Naive thymus-derived CD4-positive, alpha-beta T cell (primary cell): ENCODE measurements at regions not wholly inside any gene's neighbourhood (a gene's known extent, or its start where the extent isn't known, plus 50 kb on each side); places are given as distances from the start of the nearest gene placed in this dataset.
"Not testable (repeated sequence)": the region's sequence is repeated elsewhere in the genome, so short reads cannot be mapped to it uniquely, and the experiment has no call there.

Experiments used
- ATAC-seq: fragments of 150-1000 bp; cut with Tn5 transposase; 2 replicates; pipeline ENCODE4 v1.10.0; 2021; ENCODE audit warnings: mild to moderate bottlenecking, moderate library complexity
- CTCF ChIA-PET: fragments of 350-600 bp; sonication (Branson Sonifier 250); formaldehyde crosslinking; loops from one replicate; lab custom pipeline; 2021; ENCODE audit warnings: antibody characterized with exemption; lab: Charles Lee
- POLR2A ChIA-PET: fragments of 350-600 bp; sonication (Branson Sonifier 250); formaldehyde crosslinking; loops from one replicate; lab custom pipeline; 2021; ENCODE audit warnings: antibody characterized with exemption, inconsistent platforms; lab: Charles Lee
- DNase-seq, 9 donors: peaks; one replicate each; pipeline versions ENCODE4 v3.0.0 to v3.0.0-alpha.2; 2020 to 2022; ENCODE audit warnings: mixed read lengths in 1 of 9
- H3K27ac ChIP-seq: one replicate; pipeline ENCODE4 v1.7.0; 2013; ENCODE audit warnings: mild to moderate bottlenecking, low read depth, low read length, moderate library complexity
- H3K27me3 ChIP-seq, 2 donors: one replicate each; pipeline ENCODE4 v1.7.0; 2013; ENCODE audit warnings: low read length in 2 of 2, mild to moderate bottlenecking in 2 of 2, moderate library complexity in 2 of 2; ENCODE audit not compliant: control insufficient read depth in 2 of 2, insufficient read depth in 2 of 2
- H3K36me3 ChIP-seq, 3 experiments: 1 replicate in 2 of 3; 2 replicates in 1 of 3; pipeline ENCODE4 v1.7.0; 2013; ENCODE audit warnings: low read length in 3 of 3, mild to moderate bottlenecking in 3 of 3, moderate library complexity in 1 of 3; ENCODE audit not compliant: insufficient read depth in 3 of 3, control insufficient read depth in 2 of 3
- H3K4me1 ChIP-seq, 2 donors: one replicate each; pipeline ENCODE4 v1.7.0; 2013; ENCODE audit warnings: low read length in 2 of 2, mild to moderate bottlenecking in 2 of 2, moderate library complexity in 1 of 2; ENCODE audit not compliant: control insufficient read depth in 2 of 2, insufficient read depth in 2 of 2
- H3K4me3 ChIP-seq: 2 replicates; pipeline ENCODE4 v1.7.0; 2013; ENCODE audit warnings: mild to moderate bottlenecking, low read length
- H3K9me3 ChIP-seq, 3 experiments: 1 replicate in 2 of 3; 2 replicates in 1 of 3; pipeline ENCODE4 v1.7.0; 2013; ENCODE audit warnings: low read length in 3 of 3; ENCODE audit not compliant: control insufficient read depth in 2 of 3
- H3K27ac Mint-ChIP-seq, 9 donors: one replicate each; pipeline ENCODE4 v1.8.0; 2020 to 2022; ENCODE audit warnings: mixed read lengths in 9 of 9, mild to moderate bottlenecking in 8 of 9, moderate library complexity in 5 of 9, inconsistent platforms in 2 of 9
- H3K27me3 Mint-ChIP-seq, 5 donors: one replicate each; pipeline ENCODE4 v1.8.0; 2021 to 2022; ENCODE audit warnings: mixed read lengths in 5 of 5, mild to moderate bottlenecking in 1 of 5
- H3K36me3 Mint-ChIP-seq, 5 donors: one replicate each; pipeline ENCODE4 v1.8.0; 2020 to 2022; ENCODE audit warnings: mixed read lengths in 5 of 5, mild to moderate bottlenecking in 3 of 5, inconsistent platforms in 1 of 5
- H3K4me1 Mint-ChIP-seq, 7 donors: one replicate each; pipeline ENCODE4 v1.8.0; 2020 to 2022; ENCODE audit warnings: mixed read lengths in 7 of 7, mild to moderate bottlenecking in 3 of 7, inconsistent platforms in 1 of 7
- H3K4me3 Mint-ChIP-seq, 10 donors: one replicate each; pipeline ENCODE4 v1.8.0; 2020 to 2022; ENCODE audit warnings: mild to moderate bottlenecking in 10 of 10, mixed read lengths in 10 of 10, moderate library complexity in 6 of 10, inconsistent platforms in 2 of 10
- H3K9me3 Mint-ChIP-seq, 11 donors: one replicate each; pipeline ENCODE4 v1.8.0; 2020 to 2022; ENCODE audit warnings: mixed read lengths in 11 of 11, mild to moderate bottlenecking in 4 of 11, inconsistent platforms in 1 of 11, moderate library complexity in 1 of 11
- intact Hi-C, 2 donors: fragments of 100-400 bp; cut with micrococcal nuclease; formaldehyde crosslinking; loops; one replicate each; pipeline ENCODE4 v1.15.1; 2023

GRCh38 chr3:23723141-23723540, 82.6 kb upstream of the UBE2E1 start:
- no peak for ATAC-seq
- POLR2A ChIA-PET, result no interaction called here
- Mint-ChIP-seq H3K36me3 (no peaks in the 10 kb centered on the region), H3K9me3 (peaks cover 0 to 3% (median 0%) of the 10 kb centered on the region in 11 donors), H3K27me3 (peaks cover 0 to 3% (median 0%) of the 10 kb centered on the region in 5 donors), H3K4me3 (no peak overlapping the region), H3K4me1 (peaks cover 0 to 8% (median 5%) of the 10 kb centered on the region in 7 donors), H3K27ac (no peak overlapping the region)
- Histone ChIP-seq H3K36me3 (no peaks in the 10 kb centered on the region), H3K4me3 (no peak overlapping the region), H3K9me3 (no peaks in the 10 kb centered on the region), H3K4me1 (peaks cover 0 to 3% of the 10 kb centered on the region in 2 donors), H3K27me3 (no peaks in the 10 kb centered on the region), H3K27ac (no peak overlapping the region)
- intact Hi-C loops, result no loop called here
- CTCF ChIA-PET, result no interaction called here
- DNase-seq, result no peak

- Histone ChIP-seq H3K36me3 (no peaks in the 10 kb centered on the region), H3K27me3 (no peaks in the 10 kb centered on the region), H3K27ac (no peak overlapping the region), H3K4me3 (no peak overlapping the region), H3K4me1 (peaks cover 0 to 3% of the 10 kb centered on the region in 2 donors), H3K9me3 (no peaks in the 10 kb centered on the region)
- ATAC-seq (peak; percentile 64), DNase-seq (no peak)
- intact Hi-C loops, result no loop called here
- Mint-ChIP-seq H3K27ac (no peak overlapping the region), H3K9me3 (peaks cover 0 to 3% (median 0%) of the 10 kb centered on the region in 11 donors), H3K4me1 (peaks cover 0 to 8% (median 5%) of the 10 kb centered on the region in 7 donors), H3K27me3 (peaks cover 0 to 3% (median 0%) of the 10 kb centered on the region in 5 donors), H3K36me3 (no peaks in the 10 kb centered on the region), H3K4me3 (no peak overlapping the region)
- ChIA-PET POLR2A (no interaction called here), CTCF (no interaction called here)
Observed at GRCh38 chr3:23723930-23724329, 81.8 kb upstream of the UBE2E1 start.

- Mint-ChIP-seq H3K4me3 (no peak overlapping the region), H3K9me3 (peaks cover 0 to 2% (median 0%) of the 10 kb centered on the region in 11 donors), H3K27me3 (no peaks in the 10 kb centered on the region), H3K27ac (peak overlapping the region in 1 of 9 donors; percentile 68), H3K36me3 (no peaks in the 10 kb centered on the region), H3K4me1 (peaks cover 0 to 8% (median 5%) of the 10 kb centered on the region in 7 donors)
- ChIA-PET CTCF (no interaction called here), POLR2A (no interaction called here)
- no peaks in the 10 kb centered on the region for H3K27me3 ChIP-seq
- H3K4me1 ChIP-seq, result peaks cover 0 to 3% of the 10 kb centered on the region in 2 donors
- no peak overlapping the region for H3K27ac ChIP-seq
- DNase-seq (no peak), ATAC-seq (peak; percentile 31)
- no peaks in the 10 kb centered on the region for H3K36me3 ChIP-seq
- H3K9me3 ChIP-seq, result no peaks in the 10 kb centered on the region
- H3K4me3 ChIP-seq, result no peak overlapping the region
- intact Hi-C loops, result no loop called here
Observed at GRCh38 chr3:23726811-23727548, 78.8 kb upstream of the UBE2E1 start.

GRCh38 chr3:23728601-23729117, 77.1 kb upstream of the UBE2E1 start:
- H3K9me3 ChIP-seq, result no peaks in the 10 kb centered on the region
- H3K36me3 Mint-ChIP-seq, result no peaks in the 10 kb centered on the region
- CTCF ChIA-PET, result no interaction called here
- peaks cover 0 to 4% (median 0%) of the 10 kb centered on the region in 5 donors for H3K27me3 Mint-ChIP-seq
- H3K4me3 Mint-ChIP-seq, result no peak overlapping the region
- DNase-seq (no peak), ATAC-seq (no peak)
- no peak overlapping the region for H3K27ac Mint-ChIP-seq
- H3K27ac ChIP-seq, result no peak overlapping the region
- no peaks in the 10 kb centered on the region for H3K36me3 ChIP-seq
- no peaks in the 10 kb centered on the region for H3K27me3 ChIP-seq
- H3K4me1 ChIP-seq, result peaks cover 0 to 3% of the 10 kb centered on the region in 2 donors
- peaks cover 0 to 2% (median 0%) of the 10 kb centered on the region in 11 donors for H3K9me3 Mint-ChIP-seq
- intact Hi-C loops, result no loop called here
- H3K4me1 Mint-ChIP-seq, result peaks cover 0 to 8% (median 5%) of the 10 kb centered on the region in 7 donors
- POLR2A ChIA-PET, result no interaction called here
- no peak overlapping the region for H3K4me3 ChIP-seq

GRCh38 chr3:23729362-23729761, 76.4 kb upstream of the UBE2E1 start:
- H3K9me3 ChIP-seq, POLR2A ChIA-PET, H3K4me1 Mint-ChIP-seq, H3K4me3 Mint-ChIP-seq, H3K4me1 ChIP-seq, H3K27ac Mint-ChIP-seq, DNase-seq, CTCF ChIA-PET, H3K36me3 ChIP-seq, H3K4me3 ChIP-seq, ATAC-seq, intact Hi-C loops, H3K27me3 Mint-ChIP-seq, H3K9me3 Mint-ChIP-seq, H3K27me3 ChIP-seq, H3K36me3 Mint-ChIP-seq, H3K27ac ChIP-seq: not testable (repeated sequence)

GRCh38 chr3:23734481-23734880, 71.3 kb upstream of the UBE2E1 start:
- Mint-ChIP-seq H3K4me1 (no peaks in the 10 kb centered on the region), H3K9me3 (peaks cover 0 to 1% (median 0%) of the 10 kb centered on the region in 11 donors), H3K27ac (no peak overlapping the region), H3K36me3 (no peaks in the 10 kb centered on the region), H3K4me3 (no peak overlapping the region), H3K27me3 (peaks cover 0 to 14% (median 7%) of the 10 kb centered on the region in 5 donors)
- ChIA-PET CTCF (no interaction called here), POLR2A (no interaction called here)
- Histone ChIP-seq H3K9me3 (no peaks in the 10 kb centered on the region), H3K4me3 (no peak overlapping the region), H3K36me3 (no peaks in the 10 kb centered on the region), H3K27ac (no peak overlapping the region), H3K27me3 (no peaks in the 10 kb centered on the region), H3K4me1 (no peaks in the 10 kb centered on the region)
- no peak for DNase-seq
- intact Hi-C loops, result no loop called here
- no peak for ATAC-seq

- Mint-ChIP-seq H3K4me3 (no peak overlapping the region), H3K36me3 (no peaks in the 10 kb centered on the region), H3K27me3 (peaks cover 0 to 18% (median 7%) of the 10 kb centered on the region in 5 donors), H3K27ac (peak overlapping the region in 1 of 9 donors; percentile 38), H3K4me1 (peaks cover 0 to 3% (median 0%) of the 10 kb centered on the region in 7 donors), H3K9me3 (peaks cover 0 to 1% (median 0%) of the 10 kb centered on the region in 11 donors)
- Histone ChIP-seq H3K27ac (no peak overlapping the region), H3K36me3 (no peaks in the 10 kb centered on the region), H3K9me3 (no peaks in the 10 kb centered on the region), H3K4me1 (no peaks in the 10 kb centered on the region), H3K27me3 (no peaks in the 10 kb centered on the region), H3K4me3 (no peak overlapping the region)
- ChIA-PET POLR2A (no interaction called here), CTCF (no interaction called here)
- intact Hi-C loops, result no loop called here
- ATAC-seq, result no peak
- no peak for DNase-seq
Observed at GRCh38 chr3:23735062-23735461, 70.7 kb upstream of the UBE2E1 start.
